Stimulated activated CD4-positive, alpha-beta T cell treated with anti-CD3 and anti-CD28 coated beads, Interleukin-15, amount 100 ng/mL, for 1 hour (primary cell): ENCODE measurements at regions not wholly inside any gene's neighbourhood (a gene's known extent, or its start where the extent isn't known, plus 50 kb on each side); places are given as distances from the start of the nearest gene placed in this dataset.

Source experiments
- DNase-seq, 2 donors: peaks; one replicate each; pipeline ENCODE4 v3.0.0-alpha.2; 2020; ENCODE audit warnings: low read depth in 1 of 2, low spot score in 1 of 2

DNA sequence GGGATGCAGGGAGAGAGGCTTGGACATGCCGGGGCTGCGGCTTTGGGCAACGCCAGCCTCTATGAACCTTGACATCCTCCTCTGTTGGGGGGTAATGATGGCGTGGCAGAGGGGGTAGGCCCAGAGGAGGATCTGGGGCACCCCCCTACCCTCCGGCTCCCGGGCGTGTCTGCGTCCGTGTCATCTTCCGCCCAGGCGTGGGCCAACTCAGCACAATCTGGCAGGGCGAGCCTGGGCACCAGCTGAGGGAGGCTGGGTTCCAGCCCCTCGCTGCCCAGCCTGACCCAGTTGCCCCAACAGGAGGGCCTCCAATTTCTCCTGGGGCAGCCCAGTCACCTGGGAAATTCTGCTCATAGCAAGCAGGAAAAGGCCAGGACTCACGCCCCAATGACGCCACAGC is 62.9 kb upstream of the IL17B start:
- no peak for DNase-seq

DNA sequence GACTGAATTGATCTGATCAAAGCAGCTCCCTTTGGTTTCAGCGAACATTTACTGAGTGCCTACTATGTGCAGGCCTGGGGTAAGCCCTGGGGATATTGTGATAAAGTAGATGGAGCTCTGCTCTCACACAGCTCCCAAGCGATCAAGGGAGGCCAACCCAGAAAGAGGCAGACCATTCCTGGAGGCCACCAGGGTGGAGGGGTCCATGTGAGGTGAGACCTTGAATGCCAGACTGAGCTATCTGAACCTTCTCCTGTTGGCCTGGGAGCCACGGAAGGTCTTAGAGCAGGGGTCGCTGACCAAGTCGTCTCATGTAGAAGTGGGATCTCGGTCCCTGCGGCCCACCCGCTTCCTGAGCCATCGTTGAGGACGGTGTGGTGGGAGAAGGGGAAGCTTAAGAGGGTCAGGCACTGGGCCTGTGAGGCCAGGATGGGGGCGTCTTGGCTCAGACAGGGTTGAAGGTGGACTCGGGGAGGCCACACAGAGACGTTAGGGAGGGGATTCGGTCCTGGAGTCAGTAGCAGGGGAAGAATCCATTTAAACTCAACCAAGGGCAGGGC is 62.2 kb upstream of the IL17B start:
- no peak for DNase-seq

DNA sequence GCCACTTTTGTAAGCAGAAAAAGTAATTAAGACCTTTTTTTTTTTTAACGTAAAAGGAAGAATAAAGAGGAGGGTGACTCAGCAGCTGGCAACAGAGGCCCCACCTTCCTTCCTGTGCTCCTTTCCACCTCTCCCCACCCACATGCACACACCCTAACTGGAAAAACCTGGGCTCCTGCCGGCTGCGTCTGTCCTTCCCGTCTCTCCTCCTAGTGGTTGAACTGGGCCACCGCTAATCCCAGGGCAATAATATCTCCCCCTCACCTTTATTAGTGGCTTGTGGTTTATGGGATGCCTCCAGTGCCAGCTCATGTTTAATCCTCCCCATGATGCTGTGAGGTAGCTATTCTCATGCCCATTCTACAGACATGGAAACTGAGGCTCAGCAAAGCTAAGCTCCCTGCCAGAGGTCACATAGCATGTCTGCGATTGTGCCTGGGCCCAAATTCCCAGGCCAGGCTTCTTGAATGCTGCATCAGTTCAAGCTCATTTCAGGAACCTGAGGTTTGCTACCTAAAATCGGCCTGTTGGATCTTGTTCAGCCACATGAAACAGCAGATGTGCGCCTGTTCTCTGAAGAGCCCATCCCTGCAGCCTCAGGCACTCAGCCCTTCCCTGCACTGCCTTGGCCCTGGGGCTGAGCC is 60.9 kb upstream of the IL17B start:
- no peak for DNase-seq

DNA sequence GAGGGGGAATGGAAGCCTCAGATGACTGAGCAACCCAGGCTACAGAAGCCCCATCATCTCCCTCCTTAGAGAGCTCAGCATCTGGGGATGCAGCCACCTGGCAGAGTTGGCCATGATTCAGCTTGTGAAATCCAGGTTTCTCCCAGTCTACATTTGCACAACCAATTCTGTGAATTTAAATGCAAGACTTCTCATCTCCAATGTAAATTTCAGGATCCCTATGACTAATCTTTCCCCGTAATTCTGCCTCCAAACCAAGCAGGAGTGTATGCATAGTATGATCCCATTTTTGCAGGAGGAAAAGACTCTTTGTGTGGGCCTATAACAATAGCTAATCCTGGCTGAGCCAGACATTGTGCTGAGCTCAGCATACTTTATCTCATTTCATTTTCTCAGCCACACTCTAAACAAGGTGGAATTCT is 59.6 kb upstream of the IL17B start:
- DNase-seq, result no peak

DNA sequence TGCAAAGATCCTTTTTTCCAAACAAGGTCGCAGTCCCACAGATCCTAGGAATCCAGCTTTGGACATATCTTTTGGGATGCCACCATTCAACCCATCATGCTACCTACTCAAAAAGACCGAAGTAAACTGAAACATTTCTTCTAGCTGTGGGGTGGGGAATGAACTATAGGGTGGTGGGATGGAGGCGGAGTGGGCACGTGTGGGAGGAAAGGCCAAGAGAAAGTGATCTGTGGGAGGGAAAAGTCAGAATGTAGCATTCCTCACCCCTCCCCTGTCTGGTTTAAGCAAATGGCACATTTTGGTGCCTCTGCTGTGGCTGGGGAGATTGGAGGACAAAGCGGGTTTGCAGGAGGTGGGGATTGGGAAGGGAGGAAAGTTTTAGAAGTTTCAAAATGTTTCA is 59.2 kb upstream of the IL17B start:
- no peak for DNase-seq

DNA sequence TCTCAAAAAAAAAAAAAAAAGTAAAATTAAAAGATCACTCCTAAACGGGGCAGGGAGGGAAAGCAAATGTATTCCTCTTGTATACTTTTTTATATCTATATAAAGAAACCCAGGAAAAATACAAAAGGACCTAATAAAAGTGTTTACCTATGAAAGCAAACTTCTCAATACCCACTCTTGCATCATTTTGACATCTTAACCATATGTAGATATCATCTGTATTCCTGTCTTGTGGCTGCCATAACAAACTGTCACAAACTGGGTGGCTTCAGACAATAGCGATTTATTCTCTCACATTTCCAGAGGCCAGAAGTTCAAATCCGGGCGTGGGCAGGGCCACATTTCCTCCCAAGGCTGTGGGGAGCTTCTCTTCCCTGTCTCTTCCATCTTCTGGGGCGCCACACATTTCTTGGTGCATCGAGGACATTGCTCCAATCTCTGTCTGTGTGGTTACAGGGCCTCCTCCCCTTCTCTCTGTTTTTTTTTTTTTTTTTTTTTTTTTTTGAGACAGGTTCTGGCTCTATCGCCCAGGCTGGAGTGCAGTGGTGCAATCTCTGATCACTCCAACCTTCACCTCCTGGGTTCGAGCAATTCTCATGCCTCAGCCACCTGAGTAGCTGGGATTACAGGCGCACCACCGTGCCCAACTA is 58.4 kb upstream of the IL17B start:
- no peak for DNase-seq

DNA sequence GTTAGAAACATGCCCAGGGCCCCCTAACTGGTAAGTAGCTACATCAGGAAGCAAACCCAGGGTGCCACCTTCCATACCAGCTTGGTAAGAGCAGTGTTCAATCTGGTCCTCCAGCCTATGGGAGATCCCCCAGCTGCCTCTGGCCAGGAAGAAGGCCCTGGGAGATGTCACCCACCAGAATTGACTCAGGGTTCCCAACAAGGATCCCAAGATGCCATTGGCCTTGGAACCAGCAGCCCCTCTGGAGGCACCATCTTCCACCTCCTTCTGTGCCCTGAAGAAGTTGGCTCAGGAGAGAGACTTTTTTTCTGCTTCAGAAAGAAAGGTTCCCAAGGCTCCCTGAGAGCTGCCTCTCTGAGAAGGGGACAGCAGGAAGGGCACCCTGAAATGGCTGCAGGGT is 56.6 kb upstream of the IL17B start:
- DNase-seq, result no peak

DNA sequence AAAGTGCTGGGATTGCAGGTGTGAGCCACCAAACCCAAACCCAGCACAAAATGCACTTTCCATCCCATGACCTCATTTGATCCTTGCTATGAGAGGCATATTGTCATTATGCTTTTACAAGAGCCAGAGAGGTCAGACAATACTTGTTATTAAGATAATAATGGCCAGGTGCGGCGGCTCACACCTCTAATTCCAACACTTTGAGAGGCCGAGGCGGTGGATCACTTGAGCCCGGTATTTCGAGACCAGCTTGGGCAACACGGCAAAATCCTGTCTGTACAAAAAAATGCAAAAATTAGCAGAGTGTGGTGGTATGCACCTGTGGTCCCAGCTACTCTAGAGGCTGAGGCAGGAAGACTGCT is 55.9 kb upstream of the IL17B start:
- DNase-seq, result no peak

DNA sequence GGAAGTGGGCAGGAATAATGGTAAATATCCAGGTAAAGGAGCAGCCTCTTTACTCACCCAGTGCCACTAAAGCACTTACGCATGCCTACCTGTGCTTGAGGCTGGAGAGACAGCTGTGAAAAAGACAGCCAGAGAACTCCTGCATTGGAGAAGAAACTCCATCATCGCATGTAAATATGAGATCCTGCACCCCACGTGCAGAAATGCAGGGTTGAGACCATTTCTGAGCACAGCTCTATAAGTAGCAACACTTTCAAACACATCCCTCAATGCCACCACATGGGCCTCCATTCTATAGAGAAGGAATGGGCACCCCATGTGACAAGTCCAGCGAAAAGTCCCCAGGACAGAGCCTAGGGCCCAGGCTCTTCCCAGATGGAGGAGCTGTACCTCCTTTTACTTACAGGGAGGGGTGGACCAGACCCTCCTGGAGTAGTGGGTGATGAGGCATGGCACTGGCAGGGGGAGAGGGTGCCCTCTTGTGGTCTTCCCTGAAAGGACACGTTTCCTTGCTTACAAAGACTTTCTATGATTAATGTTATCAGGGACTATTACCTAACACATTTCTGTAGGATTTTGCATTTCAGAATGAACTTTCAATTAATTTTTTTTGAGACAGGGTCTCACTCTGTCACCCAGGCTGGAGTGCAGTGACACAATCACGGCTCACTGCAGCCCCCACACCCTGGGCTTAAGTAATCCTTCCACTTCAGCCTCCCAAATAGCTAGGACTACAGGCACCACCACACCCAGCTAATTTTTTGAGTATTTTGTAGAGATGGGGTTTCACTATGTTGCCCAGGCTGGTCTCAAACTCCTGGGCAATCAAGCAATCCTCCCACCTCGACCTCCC is 55.3 kb upstream of the IL17B start:
- peak; percentile 16 to 20 for DNase-seq

DNA sequence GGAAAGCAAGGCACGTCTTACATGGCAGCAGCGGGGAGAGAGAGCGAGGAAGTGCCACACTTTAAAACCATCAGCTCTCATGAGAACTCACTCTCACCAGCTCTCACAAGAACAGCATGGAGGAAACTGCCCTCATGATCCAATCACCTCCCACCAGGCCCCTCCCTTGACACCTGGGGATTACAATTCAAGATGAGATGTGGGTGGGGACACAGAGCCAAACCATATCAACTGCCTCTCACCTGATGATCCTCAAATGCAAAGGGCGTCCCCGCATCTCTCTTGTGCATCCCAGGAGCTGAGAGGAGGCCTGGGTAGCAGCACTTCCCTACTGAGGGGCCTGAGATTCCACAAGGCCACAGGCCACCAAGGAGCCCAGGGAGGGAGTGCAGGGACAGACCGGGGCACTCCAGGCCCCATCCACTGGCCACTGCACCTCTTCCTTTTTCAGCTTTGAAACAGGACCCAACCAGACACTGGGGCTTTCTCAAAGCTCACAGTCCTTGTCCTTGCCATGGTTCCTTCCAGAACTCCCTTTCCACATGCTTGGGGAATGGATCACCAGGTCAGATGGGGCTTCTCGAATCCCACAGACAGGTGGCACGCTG is 54.5 kb upstream of the IL17B start:
- no peak for DNase-seq

DNA sequence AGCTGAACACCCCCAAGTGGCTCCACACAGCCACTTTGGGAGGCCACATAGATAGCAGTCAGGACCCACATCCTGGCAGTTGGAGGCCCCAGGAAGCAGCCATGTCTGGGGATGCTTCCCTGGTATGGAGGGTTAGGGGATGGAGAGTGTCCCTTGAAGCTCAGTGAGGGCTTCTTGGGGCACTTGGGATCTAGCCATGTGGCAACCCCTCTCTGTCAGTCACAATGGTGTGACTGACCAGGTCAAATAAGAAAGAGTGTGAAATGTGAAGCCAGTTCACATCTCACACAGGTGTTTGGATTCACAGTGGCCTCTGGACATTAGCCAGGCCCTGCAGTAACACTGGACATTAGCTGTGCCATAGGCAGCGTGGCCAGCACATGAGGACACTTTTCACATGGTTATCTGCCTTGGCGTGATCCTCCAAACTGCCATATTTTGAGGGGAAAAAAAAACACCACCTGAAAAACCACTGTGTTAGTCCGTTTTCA is 53.9 kb upstream of the IL17B start:
- no peak for DNase-seq

DNA sequence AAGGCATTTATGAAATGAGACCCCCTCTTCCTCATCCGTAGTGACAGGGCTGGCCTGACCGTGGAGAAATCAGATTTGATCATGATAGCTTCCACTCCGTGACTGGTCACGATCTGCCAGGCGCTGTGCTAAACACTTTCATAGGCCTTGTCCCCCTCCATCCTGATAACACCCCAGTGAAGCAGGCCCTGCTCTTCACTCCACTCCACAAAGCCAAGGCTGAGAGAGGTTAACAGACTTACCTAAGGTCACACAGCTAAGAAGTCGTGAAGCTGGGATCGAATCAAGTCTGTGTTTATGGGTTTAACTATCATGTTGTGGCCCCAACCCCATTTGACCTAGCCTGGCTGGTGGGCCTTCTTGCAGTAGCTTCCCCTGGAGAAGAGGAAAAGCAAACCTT is 53.3 kb upstream of the IL17B start:
- DNase-seq, result no peak

DNA sequence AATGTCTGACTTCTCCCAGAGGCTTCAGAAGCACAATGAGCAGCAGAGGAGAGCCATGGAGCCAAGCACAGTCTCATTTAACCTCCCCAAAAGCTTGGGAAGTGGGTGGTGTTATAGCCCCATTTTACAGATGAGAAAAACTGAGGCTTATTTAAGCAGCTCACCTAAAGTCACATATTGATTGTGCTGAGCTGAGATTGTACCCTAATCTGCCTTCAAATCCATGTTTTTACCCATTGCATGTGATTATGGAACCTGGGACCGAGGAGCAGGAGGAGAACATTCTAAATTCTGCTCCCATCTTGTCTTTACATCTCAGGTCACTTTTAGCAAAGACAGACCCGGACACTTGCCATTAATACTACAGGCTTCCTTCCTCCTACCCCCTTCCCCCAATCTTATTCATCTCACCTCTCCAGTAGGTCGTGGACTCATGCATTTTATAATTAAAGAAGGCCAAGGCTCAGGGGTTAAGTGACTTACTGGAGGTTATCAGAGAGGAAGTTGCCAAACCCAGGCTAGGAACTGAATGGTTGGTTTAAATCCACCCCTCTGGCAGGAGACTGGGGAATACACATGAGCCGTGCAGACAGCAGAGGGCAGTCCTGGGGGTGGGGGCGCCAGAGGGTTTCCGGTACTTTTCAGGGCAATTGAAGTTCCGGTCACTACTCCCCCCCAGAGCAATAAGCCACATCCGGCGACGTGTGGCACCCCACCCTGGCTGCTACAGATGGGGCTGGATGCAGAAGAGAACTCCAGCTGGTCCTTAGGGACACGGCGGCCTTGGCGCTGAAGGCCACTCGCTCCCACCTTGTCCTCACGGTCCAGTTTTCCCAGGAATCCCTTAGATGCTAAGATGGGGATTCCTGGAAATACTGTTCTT is 51.0 kb upstream of the IL17B start:
- no peak for DNase-seq
